ENCODE measurements at regions not wholly inside any gene's neighbourhood (a gene's known extent, or its start where the extent isn't known, plus 50 kb on each side); places are given as distances from the start of the nearest gene placed in this dataset.

GRCh38 chr13:72637561-72637960, 89.9 kb downstream of the MZT1 start:
- TF ChIP-seq TAF1 (IDR thresholded peaks at IDR 0.05; ENCODE audit: borderline replicate concordance, low read depth, low read length) (no peak), EGR1 (IDR thresholded peaks at IDR 0.05; ENCODE audit: borderline replicate concordance in 1 of 2, low read depth in 2 of 2, low read length in 2 of 2) (no peak), CTCF (IDR thresholded peaks at IDR 0.05 in 2 of 3, conservative IDR thresholded peaks at IDR 0.05 in 1 of 3; ENCODE audit: control insufficient read depth in 2 of 3, extremely low read depth in 1 of 3, insufficient read depth in 1 of 3, low read depth in 3 of 3, low read length in 3 of 3) (no peak), ELK1 (IDR thresholded peaks at IDR 0.05; ENCODE audit: low read depth, low read length) (no peak), REST (IDR thresholded peaks at IDR 0.05; ENCODE audit: low read depth, low read length) (no peak), PRDM15 (CRISPR knock-in tag; IDR thresholded peaks at IDR 0.05) (no peak)
